Transverse colon (tissue), 4 donors: ENCODE measurements at regions not wholly inside any gene's neighbourhood (a gene's known extent, or its start where the extent isn't known, plus 50 kb on each side); places are given as distances from the start of the nearest gene placed in this dataset.
"Not testable (repeated sequence)": the region's sequence is repeated elsewhere in the genome, so short reads cannot be mapped to it uniquely, and the experiment has no call there.

Experiments
- DNase-seq: peaks from one replicate; pipeline ENCODE4 v3.0.0-alpha.2; 2019
- H3K27ac ChIP-seq, 4 donors: fragments of 200-600 bp; sonication (generic); 2 replicates each; pipeline ENCODE4 v1.5.1; 2016 to 2018; ENCODE audit warnings: inconsistent platforms in 4 of 4
- H3K27me3 ChIP-seq: fragments of 200-600 bp; sonication (generic); 2 replicates; pipeline ENCODE4 v1.5.1; 2017; ENCODE audit warnings: inconsistent platforms
- H3K36me3 ChIP-seq, 4 donors: fragments of 200-600 bp; sonication (generic); 2 replicates each; pipeline ENCODE4 v1.5.1; 2017 to 2019; ENCODE audit warnings: inconsistent platforms in 4 of 4
- H3K4me1 ChIP-seq, 4 donors: fragments of 200-600 bp; sonication (generic); 2 replicates each; pipeline ENCODE4 v1.5.1; 2017 to 2020; ENCODE audit warnings: inconsistent platforms in 4 of 4
- H3K4me3 ChIP-seq, 4 donors: fragments of 200-600 bp; sonication (generic); 1 replicate in 1 of 4; 2 replicates in 3 of 4; pipeline versions ENCODE4 v1.5.1 to v1.6.1; 2017 to 2019; ENCODE audit warnings: inconsistent platforms in 4 of 4
- H3K9me3 ChIP-seq, 2 donors: fragments of 200-600 bp; sonication (generic); 2 replicates each; pipeline ENCODE4 v1.5.1; 2017 to 2019; ENCODE audit warnings: inconsistent platforms in 2 of 2
- EP300 ChIP-seq: sonication (generic); formaldehyde crosslinking; IDR thresholded peaks from one replicate; pipeline ENCODE4 v1.6.1; 2017; ENCODE audit warnings: antibody characterized with exemption, low read depth
- POLR2A ChIP-seq: fragments of 450-650 bp; IDR thresholded peaks from one replicate; pipeline ENCODE4 v1.6.1; 2016; ENCODE audit warnings: antibody characterized with exemption, mild to moderate bottlenecking, moderate library complexity
- POLR2AphosphoS5 ChIP-seq, 3 donors: sonication (generic); formaldehyde crosslinking; IDR thresholded peaks; one replicate each; pipeline ENCODE4 v1.6.1; 2016; ENCODE audit warnings: antibody characterized with exemption in 3 of 3
- WGBS, 2 donors: methylation state at CpG; one replicate each; pipeline ENCODE4 v1.1.5; 2018; ENCODE audit warnings: low coverage in 1 of 2; 5-methylcytosine and 5-hydroxymethylcytosine counted together
- in situ Hi-C, 4 donors: fragments of 200-750 bp; cut with MboI; loops; one replicate each; pipeline versions ENCODE4 v1.15.0 to v1.15.1; 2017; ENCODE audit warnings: low sequenced_read_pairs in 3 of 4, low pct_ligation_motif_present in 1 of 4, low pct_unique_long_range_greater_than_20kb in 1 of 4
- intact Hi-C: fragments of 100-400 bp; cut with DNase I; formaldehyde crosslinking; loops from one replicate; pipeline ENCODE4 v1.15.1; 2023; ENCODE audit warnings: low total_unique reads
- TF ChIP-seq, protein P1 (sequence below), 5 experiments: fragments of 200-600 bp in 3 of 5; fragments of 450-650 bp in 2 of 5; sonication (generic) in 3 of 5; IDR thresholded peaks; 1 replicate in 2 of 5; 2 replicates in 3 of 5; pipeline ENCODE4 v1.5.1; 2016 to 2017; ENCODE audit warnings: antibody characterized with exemption in 5 of 5, inconsistent platforms in 3 of 5, mild to moderate bottlenecking in 2 of 5, moderate library complexity in 1 of 5

DNA sequence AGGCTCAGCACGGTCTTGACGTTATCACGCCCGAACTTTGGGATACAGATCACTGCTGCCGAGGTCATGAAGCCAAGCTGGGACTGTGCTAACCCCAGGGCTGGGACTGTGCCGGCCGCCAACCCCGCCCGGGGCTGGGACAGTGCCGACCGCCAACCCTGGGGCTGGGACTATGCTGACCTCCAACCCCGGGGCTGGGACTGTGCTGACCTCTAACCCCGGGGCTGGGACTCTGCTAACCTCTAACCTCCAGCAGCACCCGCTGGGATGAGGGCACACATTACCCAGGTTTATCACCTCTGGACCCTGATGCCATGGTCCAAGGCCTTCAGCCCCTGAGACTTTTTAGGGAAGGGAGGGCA lies 129.7 kb downstream of the IGLL1 start:
- Histone ChIP-seq H3K27me3 (no peaks in the 10 kb centered on the region), H3K9me3 (no peaks in the 10 kb centered on the region), H3K4me3 (no peak overlapping the region), H3K27ac (no peak overlapping the region), H3K4me1 (no peaks in the 10 kb centered on the region), H3K36me3 (no peaks in the 10 kb centered on the region)
- 93% methylated on average over 9 of the region's 14 CpGs; no CpG with 5 or more reads in 1 of the 2 donors for whole genome bisulfite sequencing, 2 donors
- no peak for DNase-seq
- in situ Hi-C loops = no loop called here
- intact Hi-C loops = no loop called here
- no peak for TF ChIP-seq EP300
- no peak for TF ChIP-seq POLR2A
- no peak for TF ChIP-seq POLR2AphosphoS5 (IDR thresholded peaks at IDR 0.05)
- TF ChIP-seq, protein P1, sequence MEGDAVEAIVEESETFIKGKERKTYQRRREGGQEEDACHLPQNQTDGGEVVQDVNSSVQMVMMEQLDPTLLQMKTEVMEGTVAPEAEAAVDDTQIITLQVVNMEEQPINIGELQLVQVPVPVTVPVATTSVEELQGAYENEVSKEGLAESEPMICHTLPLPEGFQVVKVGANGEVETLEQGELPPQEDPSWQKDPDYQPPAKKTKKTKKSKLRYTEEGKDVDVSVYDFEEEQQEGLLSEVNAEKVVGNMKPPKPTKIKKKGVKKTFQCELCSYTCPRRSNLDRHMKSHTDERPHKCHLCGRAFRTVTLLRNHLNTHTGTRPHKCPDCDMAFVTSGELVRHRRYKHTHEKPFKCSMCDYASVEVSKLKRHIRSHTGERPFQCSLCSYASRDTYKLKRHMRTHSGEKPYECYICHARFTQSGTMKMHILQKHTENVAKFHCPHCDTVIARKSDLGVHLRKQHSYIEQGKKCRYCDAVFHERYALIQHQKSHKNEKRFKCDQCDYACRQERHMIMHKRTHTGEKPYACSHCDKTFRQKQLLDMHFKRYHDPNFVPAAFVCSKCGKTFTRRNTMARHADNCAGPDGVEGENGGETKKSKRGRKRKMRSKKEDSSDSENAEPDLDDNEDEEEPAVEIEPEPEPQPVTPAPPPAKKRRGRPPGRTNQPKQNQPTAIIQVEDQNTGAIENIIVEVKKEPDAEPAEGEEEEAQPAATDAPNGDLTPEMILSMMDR (IDR thresholded peaks at IDR 0.05) = no peak

DNA sequence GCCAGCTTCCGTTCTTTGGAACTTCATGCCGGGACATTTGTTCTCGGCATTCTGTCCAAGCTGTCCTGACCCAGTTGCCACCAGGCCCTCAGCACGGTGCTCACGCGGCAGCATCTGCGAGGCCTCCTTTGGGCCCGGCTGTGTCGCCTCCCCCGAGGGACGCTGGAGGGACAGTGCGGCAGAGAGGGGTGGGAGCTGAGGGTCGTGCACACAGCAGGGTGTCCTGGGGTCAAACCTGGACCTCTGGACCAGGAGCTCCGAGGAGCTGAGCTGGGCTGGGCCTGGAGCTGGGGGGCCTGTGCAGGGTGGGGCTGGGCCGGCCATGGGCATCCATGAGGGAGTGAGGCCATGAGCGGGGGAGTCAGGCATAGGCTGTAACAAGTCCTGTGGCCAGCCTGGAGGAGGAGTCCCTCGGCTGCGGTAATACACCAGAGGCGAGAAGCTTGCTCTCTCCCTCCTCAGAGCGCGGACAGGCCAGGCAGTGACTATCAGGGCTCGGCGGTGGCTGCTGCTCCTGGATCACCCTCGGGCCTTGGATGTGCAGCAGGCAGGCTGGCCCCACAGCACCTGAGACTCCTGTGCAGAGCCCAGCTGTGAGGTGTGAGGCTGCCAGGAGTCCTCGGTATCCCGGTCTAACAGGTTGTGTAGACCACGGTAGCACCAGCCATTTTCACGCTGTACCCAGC lies 130.2 kb downstream of the IGLL1 start:
- H3K27ac ChIP-seq, H3K4me3 ChIP-seq, H3K36me3 ChIP-seq, H3K9me3 ChIP-seq, in situ Hi-C loops, DNase-seq, H3K27me3 ChIP-seq, H3K4me1 ChIP-seq, intact Hi-C loops: not testable (repeated sequence)
- WGBS, 2 donors = 87% methylated on average over 28 of the region's 28 CpGs; no CpG with 5 or more reads in 1 of the 2 donors

DNA sequence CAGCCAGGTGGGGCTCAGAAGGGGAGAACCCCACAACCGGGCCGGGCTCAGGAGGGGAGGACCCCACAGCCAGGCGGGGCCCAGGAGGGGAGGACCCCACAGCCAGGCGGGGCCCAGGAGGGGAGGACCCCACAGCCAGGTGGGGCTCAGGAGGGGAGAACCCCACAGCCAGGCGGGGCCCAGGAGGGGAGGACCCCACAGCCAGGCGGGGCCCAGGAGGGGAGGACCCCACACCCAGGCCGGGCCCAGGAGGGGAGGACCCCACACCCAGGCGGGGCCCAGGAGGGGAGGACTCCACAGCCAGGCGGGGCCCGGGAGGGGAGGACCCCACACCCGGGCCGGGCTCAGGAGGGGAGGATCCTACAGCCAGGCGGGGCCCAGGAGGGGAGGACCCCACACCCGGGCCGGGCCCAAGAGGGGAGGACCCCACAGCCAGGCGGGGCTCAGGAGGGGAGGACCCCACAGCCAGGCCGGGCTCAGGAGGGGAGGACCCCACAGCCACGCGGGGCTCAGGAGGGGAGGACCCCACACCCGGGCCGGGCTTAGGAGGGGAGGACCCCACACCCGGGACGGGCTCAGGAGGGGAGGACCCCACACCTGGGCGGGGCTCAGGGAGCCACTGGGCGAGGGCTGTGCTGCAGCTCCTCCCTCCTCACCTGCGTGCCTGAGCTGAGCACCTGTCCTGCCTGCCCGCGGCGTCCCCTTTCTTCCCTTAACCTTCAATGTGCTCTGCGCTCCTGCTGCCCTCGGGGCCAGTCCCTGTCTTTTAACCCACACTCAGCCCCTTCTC lies 131.4 kb downstream of the IGLL1 start:
- H3K4me3 ChIP-seq, H3K4me1 ChIP-seq, DNase-seq, H3K36me3 ChIP-seq, in situ Hi-C loops, H3K9me3 ChIP-seq, H3K27me3 ChIP-seq, intact Hi-C loops, H3K27ac ChIP-seq: not testable (repeated sequence)
- 65 to 71% methylated on average over 4 to 18 of the region's 31 CpGs for WGBS, 2 donors

DNA sequence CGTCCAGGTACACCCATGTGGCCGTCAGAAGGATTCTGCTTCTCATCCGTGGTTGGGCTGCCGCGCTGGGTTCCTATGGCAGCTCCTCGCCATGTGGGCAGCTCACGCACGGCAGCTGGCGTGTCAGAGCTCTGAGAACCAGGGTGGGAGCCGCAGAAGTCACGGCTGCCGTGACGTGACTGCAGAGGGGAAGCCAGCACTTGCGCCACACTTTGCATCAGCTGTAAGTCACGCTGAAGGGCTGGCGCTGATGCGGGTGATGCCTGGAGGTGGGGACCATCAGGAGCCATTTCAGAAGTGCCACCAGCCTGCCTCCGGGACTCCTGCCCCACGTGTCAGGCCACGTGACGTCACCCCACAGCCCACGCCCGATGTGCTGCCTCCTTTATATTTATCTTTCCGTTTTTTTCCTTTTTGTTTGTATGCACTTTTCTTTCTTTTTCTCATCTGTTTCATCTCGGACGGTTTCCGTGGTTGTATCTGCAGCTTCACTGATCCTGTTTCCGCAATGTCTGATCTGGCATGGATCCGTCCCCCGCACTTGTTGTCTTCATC lies 133.2 kb downstream of the IGLL1 start:
- TF ChIP-seq POLR2AphosphoS5 (IDR thresholded peaks at IDR 0.05) = no peak
- TF ChIP-seq POLR2A = no peak
- no peak for TF ChIP-seq EP300
- TF ChIP-seq, protein P1 (IDR thresholded peaks at IDR 0.05) = no peak
- in situ Hi-C loops = no loop called here
- WGBS, 2 donors = 96 to 98% methylated on average over 7 to 30 of the region's 30 CpGs
- no peaks in the 10 kb centered on the region for H3K4me1 ChIP-seq
- no peaks in the 10 kb centered on the region for H3K27me3 ChIP-seq
- H3K27ac ChIP-seq = no peak overlapping the region
- no peaks in the 10 kb centered on the region for H3K36me3 ChIP-seq
- no peaks in the 10 kb centered on the region for H3K9me3 ChIP-seq
- DNase-seq = no peak
- intact Hi-C loops = no loop called here
- H3K4me3 ChIP-seq = no peak overlapping the region

DNA sequence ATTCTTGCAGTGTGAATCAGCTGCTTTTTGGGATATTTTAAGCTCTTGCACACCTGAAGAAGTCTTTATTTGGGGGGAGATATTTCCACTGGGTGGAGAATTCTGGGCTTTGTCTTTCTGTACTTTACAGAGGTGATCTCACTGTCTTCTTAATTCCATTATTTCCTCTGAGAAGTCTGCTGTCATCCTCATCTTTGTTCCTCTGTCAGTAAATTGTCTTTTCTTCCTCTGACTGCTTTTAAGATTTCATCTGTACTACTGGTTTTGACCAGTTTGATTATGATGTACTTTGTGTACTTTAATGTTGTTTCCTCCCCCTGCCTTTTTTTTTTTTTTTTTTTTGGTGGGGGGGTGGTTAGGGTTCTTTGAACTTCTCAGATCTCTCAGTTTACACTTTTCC lies 133.9 kb downstream of the IGLL1 start:
- H3K36me3 ChIP-seq, H3K27ac ChIP-seq, H3K27me3 ChIP-seq, H3K9me3 ChIP-seq, DNase-seq, H3K4me1 ChIP-seq, intact Hi-C loops, in situ Hi-C loops, H3K4me3 ChIP-seq: not testable (repeated sequence)

DNA sequence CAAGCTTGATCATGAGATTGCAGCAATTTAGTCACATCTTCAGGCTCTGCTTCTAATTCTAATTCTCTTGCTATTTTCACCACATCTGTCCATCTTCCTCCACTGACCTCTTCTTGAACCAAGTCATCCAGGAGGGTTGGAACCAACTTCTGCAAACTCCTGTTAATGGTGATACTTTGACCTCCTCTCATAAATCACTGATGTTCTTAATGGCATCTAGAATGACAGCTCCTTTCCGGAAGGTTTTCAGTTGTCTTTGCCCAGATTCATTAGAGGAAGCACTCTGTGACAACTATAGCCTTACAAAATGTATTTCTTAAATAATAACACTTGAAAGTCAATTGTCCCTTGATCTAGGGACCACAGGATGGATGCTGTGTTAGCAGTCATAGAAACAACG lies 136.2 kb downstream of the IGLL1 start:
- H3K9me3 ChIP-seq, H3K36me3 ChIP-seq, DNase-seq, H3K4me1 ChIP-seq, intact Hi-C loops, H3K27ac ChIP-seq, H3K4me3 ChIP-seq, H3K27me3 ChIP-seq, in situ Hi-C loops: not testable (repeated sequence)
- WGBS, 2 donors = 38 to 67% methylated on average over 1 to 2 of the region's 2 CpGs

DNA sequence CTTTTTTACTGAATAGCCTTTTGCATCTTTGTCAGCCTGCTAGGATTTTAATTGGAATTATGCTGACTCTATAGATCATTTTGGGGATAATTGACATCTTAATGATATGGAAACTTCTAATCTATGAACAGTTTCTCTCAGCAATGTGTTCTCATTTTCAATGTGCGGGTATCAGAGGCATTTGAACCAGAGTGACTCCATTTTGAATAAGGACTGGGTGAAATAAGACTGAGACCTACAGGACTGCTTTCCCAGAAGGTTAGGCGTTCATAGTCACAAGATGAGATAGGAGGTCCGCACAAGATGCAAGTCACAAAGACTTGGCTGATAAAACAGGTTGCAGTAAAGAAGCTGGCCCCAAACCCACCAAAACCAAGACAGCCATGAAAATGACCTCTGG lies 140.5 kb downstream of the IGLL1 start:
- H3K36me3 ChIP-seq, H3K27me3 ChIP-seq, H3K4me1 ChIP-seq, intact Hi-C loops, in situ Hi-C loops, H3K9me3 ChIP-seq, H3K4me3 ChIP-seq, H3K27ac ChIP-seq, DNase-seq: not testable (repeated sequence)
- WGBS, 2 donors = 89 to 100% methylated on average over 2 to 3 of the region's 3 CpGs
